NCI-H446 (cell line): ENCODE measurements at regions not wholly inside any gene's neighbourhood (a gene's known extent, or its start where the extent isn't known, plus 50 kb on each side); places are given as distances from the start of the nearest gene placed in this dataset.
"Not testable (repeated sequence)": the region's sequence is repeated elsewhere in the genome, so short reads cannot be mapped to it uniquely, and the experiment has no call there.

ENCODE experiments used
- DNase-seq, 2 experiments: peaks; one replicate each; lab custom pipeline; 2025; lab: John Stamatoyannopoulos, UW

DNA sequence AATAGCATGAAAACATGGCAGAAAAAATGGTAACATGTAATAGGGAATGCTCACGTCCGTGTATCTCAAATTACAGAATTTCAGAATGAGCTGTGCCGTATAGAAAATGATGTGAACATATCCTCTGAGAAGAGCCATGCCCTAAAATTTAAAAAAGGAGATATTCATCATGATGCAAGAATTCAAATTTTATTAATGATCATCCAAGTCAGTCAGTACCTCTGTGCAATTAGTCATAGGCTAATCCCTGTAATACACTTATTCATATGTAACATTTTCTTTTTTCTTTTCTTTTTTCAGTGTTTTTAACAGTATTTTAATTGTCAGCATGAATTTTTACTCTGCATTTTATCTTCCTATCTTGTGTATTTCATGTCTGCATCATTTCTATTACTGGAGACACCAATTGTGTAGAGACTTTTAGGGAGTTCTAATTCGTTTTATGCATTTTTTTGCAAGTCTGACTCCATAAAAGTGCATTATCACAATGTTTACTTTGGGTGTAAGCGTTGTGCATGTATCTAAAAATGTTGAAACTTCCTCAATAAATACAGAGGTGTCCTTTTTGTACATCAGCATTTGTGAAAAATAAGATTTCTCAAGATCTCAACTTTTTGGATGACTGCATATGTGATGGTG is 1103.7 kb upstream of the CELF2 start:
- no peak for DNase-seq

DNA sequence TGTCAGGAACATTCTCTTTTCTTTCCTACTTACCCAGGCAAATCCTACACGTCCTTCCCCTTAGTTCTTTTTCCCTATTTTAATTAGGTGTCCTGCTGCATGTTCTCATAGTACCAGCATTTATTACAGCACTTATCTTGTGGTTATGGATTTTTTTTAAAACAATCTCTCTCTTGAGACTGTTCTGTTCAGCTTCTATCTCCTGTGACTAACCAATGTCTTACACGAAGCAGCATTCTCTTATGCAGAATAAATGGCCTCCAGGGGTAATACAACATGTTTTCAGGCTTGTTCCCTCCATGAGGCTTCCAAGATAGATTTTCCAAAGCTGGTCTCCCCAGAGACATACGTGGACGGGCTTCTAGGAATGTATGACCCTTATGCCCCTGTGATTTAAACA is 1096.1 kb upstream of the CELF2 start:
- no peak for DNase-seq

DNA sequence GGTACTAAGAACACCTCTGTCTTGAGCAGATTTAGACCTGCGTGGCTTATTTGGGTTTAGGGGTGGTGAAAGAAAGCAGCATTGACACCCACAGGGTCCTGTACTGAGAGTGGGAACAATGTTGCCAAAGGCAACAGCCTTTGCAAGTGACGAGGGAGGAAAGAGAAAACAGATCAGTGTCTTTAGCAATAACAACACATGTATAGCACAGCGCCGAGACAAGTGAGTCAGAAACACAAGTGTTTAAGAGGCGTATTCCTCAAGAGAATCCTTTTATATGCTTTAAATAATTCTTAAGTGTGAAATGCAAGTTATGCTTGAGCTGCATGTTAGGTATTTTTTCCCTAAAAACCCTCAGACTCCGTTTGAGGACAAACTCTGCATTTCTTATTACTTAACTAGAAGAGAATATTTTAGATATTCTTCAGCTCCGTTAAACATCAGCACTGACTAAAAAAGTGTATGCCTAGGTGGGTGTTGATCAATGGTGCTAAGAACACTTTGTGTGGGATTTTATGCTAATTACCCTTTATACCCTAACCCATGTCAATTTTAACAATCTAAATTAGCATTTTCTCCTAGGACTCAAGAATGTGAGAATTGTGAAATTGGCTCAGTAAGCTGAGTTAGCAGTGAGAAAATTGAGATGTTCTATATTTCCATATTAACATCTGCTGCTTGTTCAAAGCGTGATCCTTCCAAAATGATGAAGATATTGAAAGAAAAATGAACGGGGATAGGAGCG is 1095.4 kb upstream of the CELF2 start:
- no peak for DNase-seq

DNA sequence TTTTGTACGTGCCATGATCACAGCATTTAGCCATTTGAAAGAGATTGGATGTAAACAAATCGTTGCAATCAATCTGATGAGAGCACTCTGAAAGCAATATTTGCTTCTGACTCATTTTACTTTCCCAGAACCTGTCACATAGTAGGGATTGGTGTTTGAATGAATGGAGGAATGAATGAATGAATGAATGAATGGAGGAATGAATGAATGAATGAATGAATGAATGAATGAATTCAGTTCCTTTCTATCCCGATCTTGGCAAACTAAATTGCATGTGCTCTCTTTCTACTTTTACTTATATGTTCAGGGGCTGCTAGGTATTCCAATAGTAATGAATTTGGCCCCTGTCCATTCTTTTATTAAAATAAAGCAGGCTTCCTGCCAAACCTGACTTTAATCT is 1091.7 kb upstream of the CELF2 start:
- no peak for DNase-seq

DNA sequence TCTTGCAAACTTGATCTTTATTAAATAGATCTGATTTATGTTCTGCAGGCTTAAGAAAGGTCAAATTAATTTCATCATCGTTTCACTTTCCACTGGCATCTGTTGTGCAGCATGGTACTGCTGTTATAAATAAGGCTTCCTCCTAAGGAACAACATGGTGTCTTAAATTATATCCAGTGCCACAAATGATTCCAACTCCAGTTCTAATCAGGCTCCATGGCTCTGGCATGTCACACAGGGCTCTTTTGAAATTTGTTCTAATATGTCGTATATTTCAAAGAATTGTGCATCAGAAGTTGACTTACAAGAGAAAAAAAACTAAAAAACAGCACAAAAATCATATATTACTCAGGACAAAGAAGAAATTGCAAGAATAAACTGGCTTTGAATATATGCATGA is 1090.8 kb upstream of the CELF2 start:
- no peak for DNase-seq

DNA sequence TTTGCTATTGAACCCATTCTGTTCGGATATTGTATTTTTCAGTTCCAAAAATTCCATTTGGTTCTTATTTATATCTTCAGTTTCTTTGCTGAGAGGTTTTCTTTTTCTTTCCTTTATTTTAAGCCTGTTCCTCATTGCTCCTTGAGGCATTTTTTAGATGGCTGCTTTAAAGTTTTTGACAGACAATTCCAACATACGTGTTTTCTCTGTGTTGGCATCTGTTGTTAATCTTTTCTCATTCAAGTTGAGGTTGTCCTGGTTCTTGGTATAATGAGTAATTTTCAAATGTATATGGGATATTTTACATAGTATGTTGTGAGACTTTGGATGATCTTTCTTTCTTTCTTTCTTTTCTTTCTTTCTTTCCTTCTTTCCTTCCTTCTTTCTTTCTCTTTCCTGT is 1078.0 kb upstream of the CELF2 start:
- no peak for DNase-seq

DNA sequence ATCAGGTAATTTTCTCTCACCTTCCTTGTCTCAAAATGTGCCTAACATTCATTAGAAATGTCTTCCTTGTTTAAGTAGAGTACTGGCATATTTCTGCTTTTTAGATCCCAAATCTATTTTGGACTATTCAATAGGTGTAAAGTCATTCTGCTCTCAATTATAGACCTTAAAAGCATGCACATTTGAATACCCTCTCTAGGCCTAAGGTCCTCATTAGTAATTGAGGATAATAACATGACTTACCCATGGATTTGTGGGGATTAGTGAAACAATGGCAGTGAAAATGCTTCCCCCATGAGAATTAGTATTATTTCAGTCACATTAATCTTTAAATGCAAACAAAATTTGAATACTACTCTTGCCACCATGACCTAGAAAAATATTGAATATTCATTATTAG is 1073.0 kb upstream of the CELF2 start:
- no peak for DNase-seq

DNA sequence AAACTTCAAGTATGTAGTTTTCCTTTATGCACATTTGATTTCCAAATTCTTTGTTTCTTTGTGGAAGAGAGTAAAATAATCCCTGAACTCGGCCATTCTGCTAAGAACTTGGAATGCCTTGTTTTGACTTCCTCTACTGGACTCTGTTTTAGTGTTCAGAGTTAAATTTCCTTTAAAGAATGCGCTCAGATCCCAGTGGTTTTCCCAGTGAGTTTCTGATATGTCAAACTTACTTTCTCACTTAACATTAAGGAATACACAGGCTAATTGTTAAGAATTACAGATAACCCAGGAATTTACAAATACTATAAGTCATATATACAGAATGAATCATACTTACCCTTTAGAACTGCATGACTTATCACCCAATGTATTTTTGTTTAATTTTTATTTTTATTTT is 1067.6 kb upstream of the CELF2 start:
- no peak for DNase-seq

DNA sequence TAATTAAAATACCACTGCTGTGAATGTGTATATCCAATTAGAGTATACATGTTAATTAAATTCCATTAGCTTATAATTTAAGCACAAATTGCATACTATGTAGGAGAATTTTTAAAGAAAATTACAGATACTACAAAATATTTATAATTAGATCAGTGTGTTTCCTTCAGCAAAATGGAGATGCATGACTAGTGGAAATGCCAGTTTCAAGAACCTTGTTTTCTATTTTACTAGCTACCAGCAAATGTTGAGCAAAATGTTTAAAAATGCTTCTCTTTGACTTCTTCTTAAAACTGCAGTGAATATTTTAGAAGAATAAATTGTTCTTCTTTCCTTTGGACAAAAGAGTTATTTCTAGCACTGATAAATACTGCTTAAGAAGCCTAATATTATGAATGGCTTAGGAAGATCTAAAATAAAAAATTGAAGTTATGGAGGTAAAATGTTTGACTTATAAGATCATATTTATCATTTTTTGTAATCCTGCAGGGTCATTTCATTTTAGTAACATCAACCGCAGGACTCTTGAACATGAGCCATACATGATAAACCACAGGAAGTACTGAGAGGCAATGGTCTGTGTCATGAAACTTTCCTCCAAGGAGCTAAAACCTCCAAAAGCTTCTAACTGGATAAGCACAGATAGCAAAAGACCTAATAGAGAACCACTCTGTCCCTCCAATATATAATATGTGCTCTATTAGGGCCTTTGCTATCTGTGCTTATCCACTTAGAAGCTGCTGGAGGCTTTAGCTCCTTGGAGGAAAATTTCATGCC is 1066.0 kb upstream of the CELF2 start:
- no peak for DNase-seq

DNA sequence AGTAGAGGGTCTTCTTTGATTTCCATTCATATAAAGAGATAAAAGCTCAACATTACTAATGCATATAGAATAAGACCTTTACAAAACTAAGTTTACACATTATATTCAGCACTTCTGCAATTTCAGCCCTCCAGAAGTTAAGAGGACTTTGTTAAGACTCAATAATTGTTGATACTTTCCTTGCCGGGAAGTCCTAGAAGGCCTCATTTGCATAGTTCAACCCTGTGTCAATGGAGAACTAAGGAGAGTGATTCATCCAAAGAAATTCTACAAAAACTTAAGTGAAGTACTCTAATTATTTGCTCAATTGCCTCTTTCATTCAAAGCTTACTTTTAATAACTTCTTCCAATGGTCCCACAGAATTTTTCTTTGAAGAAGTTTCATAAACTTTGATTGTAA is 1060.3 kb upstream of the CELF2 start:
- DNase-seq, result no peak

DNA sequence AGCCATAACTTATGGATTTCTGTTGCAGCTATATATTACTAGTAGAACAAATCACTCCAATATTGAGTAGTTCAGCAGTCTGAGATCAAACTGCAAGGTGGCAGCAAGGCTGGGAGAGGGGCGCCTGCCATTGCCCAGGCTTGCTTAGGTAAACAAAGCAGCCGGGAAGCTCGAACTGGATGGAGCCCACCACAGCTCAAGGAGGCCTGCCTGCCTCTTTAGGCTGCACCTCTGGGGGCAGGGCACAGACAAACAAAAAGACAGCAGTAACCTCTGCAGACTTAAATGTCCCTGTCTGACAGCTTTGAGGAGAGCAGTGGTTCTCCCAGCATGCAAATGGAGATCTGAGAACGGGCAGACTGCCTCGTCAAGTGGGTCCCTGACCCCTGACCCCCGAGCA is 1059.8 kb upstream of the CELF2 start:
- DNase-seq, result not testable (repeated sequence)

DNA sequence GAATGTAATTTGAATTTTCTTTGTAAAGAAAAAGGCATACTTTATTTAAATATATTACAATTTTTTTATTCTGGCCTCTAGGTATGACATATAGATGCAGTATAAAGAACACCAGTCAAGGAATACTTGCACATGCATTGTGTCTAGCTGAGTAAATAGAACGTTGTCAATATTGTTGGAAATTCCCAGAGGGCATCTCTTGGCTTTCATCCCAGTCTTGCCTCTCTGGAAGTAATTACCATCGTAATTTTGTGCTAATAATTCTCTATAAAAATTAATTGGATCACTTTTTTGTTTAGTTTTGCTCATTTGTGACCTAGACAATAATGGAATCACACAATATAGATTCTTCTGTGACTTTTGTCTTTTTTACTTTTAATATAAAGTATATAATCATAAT is 1052.3 kb upstream of the CELF2 start:
- peak; percentile 16 to 62 for DNase-seq

DNA sequence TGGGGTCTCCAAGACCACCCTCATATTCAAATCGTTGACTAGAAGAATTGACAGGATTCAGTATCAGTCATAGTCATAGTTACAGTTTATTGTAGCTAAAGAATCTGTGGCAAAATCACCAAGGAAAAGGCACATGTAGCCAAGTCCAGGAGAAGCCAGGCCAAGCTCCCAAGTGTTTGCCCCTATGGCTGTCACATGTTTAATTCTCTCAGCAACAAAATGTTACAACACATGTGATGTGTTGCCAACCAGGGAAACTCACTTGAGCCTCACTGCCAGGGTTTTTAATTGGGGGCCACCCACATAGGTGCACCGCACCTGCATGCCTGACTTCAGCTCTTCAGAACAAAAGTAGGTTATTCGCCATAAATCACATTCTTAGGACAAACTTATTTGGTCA is 1030.9 kb upstream of the CELF2 start:
- DNase-seq, result no peak

DNA sequence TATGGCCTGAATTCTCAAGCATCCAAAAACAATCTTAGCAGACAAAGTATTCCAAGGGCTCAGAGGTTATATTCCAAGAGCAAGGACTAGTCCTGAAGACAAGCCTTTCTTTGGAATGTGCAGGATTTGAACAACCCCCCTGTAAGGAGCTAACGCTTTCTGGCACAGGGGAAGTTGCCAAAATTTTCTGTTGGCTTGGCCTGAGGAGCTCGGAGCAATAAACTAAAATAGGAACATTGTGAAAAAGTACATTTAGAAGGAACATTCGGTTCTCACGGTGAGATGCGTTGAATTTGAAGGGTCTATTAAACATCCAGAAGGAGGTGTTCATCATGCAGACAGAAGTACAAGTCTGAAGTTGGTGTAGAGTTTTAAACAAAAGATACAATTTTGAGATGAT is 1030.5 kb upstream of the CELF2 start:
- no peak for DNase-seq

DNA sequence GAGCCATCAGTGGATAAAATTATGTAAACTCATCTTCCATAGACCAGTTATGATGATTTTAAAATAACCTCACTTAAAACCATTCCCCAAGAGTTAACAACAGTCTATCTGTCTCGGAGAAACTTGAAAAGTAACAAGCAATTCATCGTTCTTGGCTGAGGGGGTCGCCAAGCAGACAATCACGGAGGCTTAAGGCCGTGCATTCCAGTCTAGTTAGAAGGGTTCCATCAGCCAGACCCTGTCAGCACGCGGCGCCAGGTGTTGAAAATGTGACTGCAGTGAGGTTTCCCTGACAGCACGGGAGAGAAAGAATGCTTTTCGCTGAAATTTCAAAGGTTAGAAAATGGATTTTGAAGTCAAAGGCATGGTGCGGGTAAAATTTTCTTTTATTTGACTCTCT is 1025.0 kb upstream of the CELF2 start:
- DNase-seq, result no peak

DNA sequence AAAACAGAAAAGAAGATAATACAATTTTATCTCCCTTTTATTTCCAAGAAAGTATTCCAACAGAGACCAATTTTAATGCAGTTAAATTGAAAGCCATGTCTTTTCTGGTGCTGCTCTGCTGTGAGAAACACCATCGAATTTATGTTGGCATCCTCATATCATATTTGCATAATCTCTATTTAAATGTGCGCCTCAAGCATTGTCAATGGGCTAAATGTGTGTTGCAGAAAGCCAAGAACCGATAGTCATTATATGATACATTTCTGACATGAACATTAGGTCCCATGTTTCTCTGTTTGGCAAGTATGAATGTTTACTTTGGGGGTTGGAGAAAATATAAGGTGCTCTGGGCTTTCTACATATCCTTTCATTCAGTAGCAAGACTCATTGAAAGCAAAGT is 1023.5 kb upstream of the CELF2 start:
- DNase-seq, result no peak

DNA sequence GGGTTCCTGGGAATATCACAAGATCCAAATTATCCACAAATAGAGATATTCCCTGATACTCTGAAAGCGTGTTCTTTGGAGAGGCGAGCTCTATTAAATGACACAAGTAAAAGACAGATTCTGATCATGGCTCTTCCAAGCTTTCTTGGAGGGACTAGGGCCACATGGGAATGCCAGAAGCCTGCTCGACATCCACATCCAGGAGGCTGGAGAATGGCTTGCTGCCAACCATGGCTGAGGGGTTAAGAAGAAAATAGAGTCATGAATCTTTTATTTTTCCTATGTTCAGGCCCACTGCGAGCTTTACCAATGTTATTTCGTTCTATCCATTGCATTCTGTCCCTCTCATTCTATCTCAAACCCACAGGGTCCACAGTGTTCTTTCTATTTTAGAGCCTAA is 1018.0 kb upstream of the CELF2 start:
- DNase-seq, result no peak

DNA sequence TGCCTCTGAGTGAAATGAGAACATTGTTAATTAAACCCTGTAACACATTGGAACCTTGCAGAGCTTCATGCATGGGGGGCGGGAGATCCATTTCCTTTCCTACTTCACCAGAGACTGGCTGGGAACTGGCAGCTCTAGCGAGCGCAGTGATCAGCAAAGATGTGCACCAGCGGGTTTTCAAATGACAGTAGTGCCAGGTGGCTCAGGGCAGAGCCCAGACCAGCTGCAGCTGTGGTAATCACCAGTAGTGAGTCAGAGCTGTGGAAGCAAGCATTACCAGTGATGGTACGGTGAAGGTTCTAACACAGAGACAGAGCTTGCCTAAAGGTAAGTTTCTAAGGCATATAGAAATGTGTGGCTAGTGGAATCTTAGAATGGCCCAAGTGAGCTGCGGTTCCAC is 1009.7 kb upstream of the CELF2 start:
- DNase-seq, result peak in 1 of 2 experiments; percentile 21

DNA sequence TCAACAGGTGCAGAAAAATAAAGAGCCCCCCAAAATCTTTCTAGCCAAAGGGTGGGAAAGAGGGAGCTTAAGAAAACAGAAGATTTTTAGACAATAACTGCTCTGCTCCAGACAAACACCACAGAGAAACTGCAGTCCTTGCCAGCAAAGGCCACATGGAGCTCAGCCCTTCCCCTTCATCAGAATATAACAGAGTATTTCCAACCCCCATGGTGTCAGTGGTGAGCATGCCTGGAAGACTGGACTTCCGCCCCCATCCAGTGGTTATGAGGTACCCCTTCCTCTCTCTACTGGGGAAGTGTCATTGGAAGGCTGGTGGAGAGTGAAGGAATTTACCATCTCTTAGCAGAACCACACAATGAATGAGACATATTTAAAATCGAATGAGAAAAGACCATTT is 1007.3 kb upstream of the CELF2 start:
- no peak for DNase-seq

DNA sequence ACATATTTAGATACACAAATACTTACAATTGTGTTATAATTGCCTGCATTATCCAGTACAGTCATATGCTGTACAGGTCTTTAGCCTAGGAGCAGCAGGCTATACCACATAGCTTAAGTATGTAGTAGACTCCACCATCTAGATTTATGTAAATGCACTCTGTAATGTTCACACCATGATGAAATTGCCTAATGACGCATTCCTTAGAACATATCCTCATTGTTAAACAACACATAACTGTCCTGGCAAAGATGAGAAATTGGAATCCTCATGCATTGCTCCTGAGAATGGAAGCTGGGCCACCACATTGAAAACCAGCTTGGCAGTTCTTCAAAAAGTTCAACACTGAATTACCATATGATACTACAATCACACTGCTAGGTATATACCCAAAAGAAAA is 1002.8 kb upstream of the CELF2 start:
- DNase-seq, result no peak

DNA sequence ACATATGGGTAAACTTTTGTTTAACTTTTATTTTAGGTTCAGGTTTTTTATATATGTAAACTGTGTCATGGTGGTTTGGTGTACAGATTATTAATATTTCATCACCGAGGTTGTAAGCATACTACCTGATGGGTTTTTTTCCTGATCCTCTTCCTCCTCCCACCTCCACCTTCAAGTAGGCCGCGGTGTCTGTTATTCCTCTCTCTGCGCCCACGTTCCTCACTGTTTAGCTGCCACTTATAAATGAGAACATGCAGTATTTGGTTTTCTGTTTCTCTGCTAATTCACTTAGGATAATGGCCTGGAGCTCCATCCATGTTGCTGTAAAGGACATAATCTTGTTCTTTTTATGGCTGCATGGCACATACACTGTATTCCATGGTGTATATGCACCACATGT is 1000.0 kb upstream of the CELF2 start:
- DNase-seq, result no peak

DNA sequence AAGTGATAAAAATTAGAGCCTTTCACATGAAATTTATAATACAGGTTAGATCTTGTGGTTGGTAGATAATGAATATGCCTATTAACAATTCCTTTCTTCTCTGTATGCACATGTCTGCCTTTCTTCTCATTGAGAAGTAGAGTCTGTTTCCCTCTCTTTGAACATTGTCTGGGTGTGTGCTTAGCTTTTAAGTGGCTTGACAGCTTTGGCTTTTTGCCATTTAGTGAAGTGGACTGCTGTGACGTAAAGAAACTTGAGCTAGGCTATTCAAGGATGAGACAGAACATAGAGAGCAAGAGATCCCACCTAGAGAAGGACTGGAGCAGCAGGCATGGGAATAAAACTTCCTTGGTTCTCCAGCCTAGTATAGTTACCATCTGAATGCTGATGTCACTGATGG is 996.7 kb upstream of the CELF2 start:
- DNase-seq, result no peak

DNA sequence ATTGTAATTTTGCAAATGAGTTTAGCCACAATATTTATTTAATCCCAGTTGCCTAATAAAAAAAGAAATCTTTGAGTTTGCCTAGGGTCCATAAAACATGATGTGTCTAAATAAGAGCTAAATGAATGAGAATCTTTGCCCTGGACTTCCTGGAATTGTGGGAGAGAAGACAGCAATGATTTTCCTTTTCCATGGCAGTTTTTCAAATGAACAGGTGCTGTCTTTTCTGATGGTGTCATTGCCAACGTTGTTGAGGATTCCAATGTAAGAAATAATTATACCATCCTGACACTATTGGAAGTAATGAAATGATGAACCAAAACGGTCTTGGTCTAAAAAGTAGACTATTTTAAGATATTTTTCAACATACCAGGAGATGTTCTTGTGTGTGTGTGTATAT is 984.7 kb upstream of the CELF2 start:
- no peak for DNase-seq
